Muscle layer of colon (tissue), 2 donors: ENCODE measurements at regions not wholly inside any gene's neighbourhood (a gene's known extent, or its start where the extent isn't known, plus 50 kb on each side); places are given as distances from the start of the nearest gene placed in this dataset.
"Not testable (repeated sequence)": the region's sequence is repeated elsewhere in the genome, so short reads cannot be mapped to it uniquely, and the experiment has no call there.

Experiments
- H3K27ac ChIP-seq: one replicate; pipeline ENCODE4 v1.7.0; 2013; ENCODE audit warnings: low read depth, mild to moderate bottlenecking, low read length, moderate library complexity
- H3K27me3 ChIP-seq, 2 donors: one replicate each; pipeline ENCODE4 v1.7.0; 2013; ENCODE audit warnings: low read length in 2 of 2, mild to moderate bottlenecking in 2 of 2; ENCODE audit not compliant: insufficient read depth in 2 of 2, control insufficient read depth in 1 of 2
- H3K36me3 ChIP-seq: one replicate; pipeline ENCODE4 v1.7.0; 2013; ENCODE audit warnings: mild to moderate bottlenecking, low read length; ENCODE audit not compliant: insufficient read depth
- H3K4me1 ChIP-seq: one replicate; pipeline ENCODE4 v1.7.0; 2013; ENCODE audit warnings: mild to moderate bottlenecking, low read length; ENCODE audit not compliant: insufficient read depth
- H3K4me3 ChIP-seq, 2 donors: one replicate each; pipeline ENCODE4 v1.7.0; 2013; ENCODE audit warnings: low read length in 2 of 2, low read depth in 1 of 2, mild to moderate bottlenecking in 1 of 2, moderate library complexity in 1 of 2
- H3K9ac ChIP-seq: one replicate; pipeline ENCODE4 v1.7.0; 2013; ENCODE audit warnings: low read length
- H3K9me3 ChIP-seq: one replicate; pipeline ENCODE4 v1.7.0; 2013; ENCODE audit warnings: mild to moderate bottlenecking, low read length
- donor health status: abdominal sarcoma.
- donor health status: Adenocarcinoma of cecum.

- H3K4me3 ChIP-seq, H3K27ac ChIP-seq, H3K9ac ChIP-seq, H3K9me3 ChIP-seq, H3K4me1 ChIP-seq, H3K36me3 ChIP-seq, H3K27me3 ChIP-seq: not testable (repeated sequence)
These were observed 861.8 kb upstream of the INTU start for GRCh38 chr4:126770811-126771553.

- not testable (repeated sequence) for H3K4me1 ChIP-seq, H3K4me3 ChIP-seq, H3K9ac ChIP-seq, H3K27me3 ChIP-seq, H3K36me3 ChIP-seq, H3K9me3 ChIP-seq, H3K27ac ChIP-seq
These were observed 861.1 kb upstream of the INTU start for GRCh38 chr4:126771618-126772017.

- H3K36me3 ChIP-seq: no peaks in the 10 kb centered on the region
These were observed 860.1 kb upstream of the INTU start for GRCh38 chr4:126772662-126773061.

GRCh38 chr4:126775485-126776106, 857.2 kb upstream of the INTU start:
- Histone ChIP-seq H3K9me3 (no peaks in the 10 kb centered on the region), H3K27me3 (no peaks in the 10 kb centered on the region), H3K27ac (no peak overlapping the region), H3K4me3 (no peak overlapping the region), H3K36me3 (no peaks in the 10 kb centered on the region), H3K9ac (no peak overlapping the region), H3K4me1 (no peaks in the 10 kb centered on the region)

More at GRCh38 chr4:126772662-126773061, 860.1 kb upstream of the INTU start:
- Histone ChIP-seq H3K27me3 (no peaks in the 10 kb centered on the region), H3K4me3 (no peak overlapping the region), H3K9me3 (no peaks in the 10 kb centered on the region), H3K9ac (no peak overlapping the region), H3K27ac (no peak overlapping the region), H3K4me1 (no peaks in the 10 kb centered on the region)

DNA sequence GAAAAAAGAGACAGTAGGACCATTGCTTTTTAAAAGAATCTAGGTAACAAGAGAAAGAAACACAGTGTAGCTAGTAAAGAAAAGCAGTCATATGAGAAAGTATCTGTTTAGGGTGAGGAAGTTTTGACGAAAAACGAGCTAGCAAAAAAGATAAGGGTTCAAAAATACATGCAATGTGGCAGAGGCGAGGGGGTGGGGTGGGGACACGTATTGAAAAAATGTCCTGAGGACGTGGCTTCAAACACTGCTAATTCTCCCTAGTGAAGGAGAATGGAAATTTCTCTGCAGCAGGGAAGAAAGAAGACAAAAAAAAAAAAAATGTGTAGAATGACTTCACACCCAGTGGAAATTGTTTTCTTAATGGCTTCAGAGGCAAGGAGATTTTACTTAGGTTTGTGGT, 856.4 kb upstream of the INTU start:
- Histone ChIP-seq H3K9me3 (no peaks in the 10 kb centered on the region), H3K4me3 (no peak overlapping the region), H3K36me3 (no peaks in the 10 kb centered on the region), H3K27ac (no peak overlapping the region), H3K4me1 (no peaks in the 10 kb centered on the region), H3K27me3 (no peaks in the 10 kb centered on the region), H3K9ac (no peak overlapping the region)

- Histone ChIP-seq H3K27ac (no peak overlapping the region), H3K9ac (no peak overlapping the region), H3K36me3 (no peaks in the 10 kb centered on the region), H3K4me1 (no peaks in the 10 kb centered on the region), H3K27me3 (no peaks in the 10 kb centered on the region), H3K4me3 (no peak overlapping the region), H3K9me3 (no peaks in the 10 kb centered on the region)
These were observed 855.1 kb upstream of the INTU start for GRCh38 chr4:126777649-126778048.

DNA sequence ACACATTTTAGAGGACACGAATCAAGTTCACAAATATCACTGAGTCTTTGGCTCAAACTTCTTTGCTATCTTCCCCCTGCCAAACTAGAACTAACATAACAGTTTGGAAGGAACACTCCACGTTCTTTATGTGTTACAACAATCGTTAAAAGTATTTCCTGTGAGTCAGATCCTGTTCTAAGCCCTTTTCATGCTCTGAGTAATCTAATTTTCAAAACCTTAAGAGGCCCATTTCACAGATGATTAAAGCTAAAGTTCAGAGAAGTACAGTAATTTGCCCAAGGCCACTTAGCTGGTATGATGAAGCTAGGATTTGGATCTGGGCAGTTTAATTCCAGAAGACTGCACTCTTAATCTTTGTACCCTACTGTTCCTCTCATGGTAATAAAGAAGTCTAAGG, 854.4 kb upstream of the INTU start:
- Histone ChIP-seq H3K27ac (no peak overlapping the region), H3K4me3 (no peak overlapping the region), H3K9ac (no peak overlapping the region), H3K36me3 (no peaks in the 10 kb centered on the region), H3K4me1 (no peaks in the 10 kb centered on the region), H3K27me3 (no peaks in the 10 kb centered on the region), H3K9me3 (no peaks in the 10 kb centered on the region)

DNA sequence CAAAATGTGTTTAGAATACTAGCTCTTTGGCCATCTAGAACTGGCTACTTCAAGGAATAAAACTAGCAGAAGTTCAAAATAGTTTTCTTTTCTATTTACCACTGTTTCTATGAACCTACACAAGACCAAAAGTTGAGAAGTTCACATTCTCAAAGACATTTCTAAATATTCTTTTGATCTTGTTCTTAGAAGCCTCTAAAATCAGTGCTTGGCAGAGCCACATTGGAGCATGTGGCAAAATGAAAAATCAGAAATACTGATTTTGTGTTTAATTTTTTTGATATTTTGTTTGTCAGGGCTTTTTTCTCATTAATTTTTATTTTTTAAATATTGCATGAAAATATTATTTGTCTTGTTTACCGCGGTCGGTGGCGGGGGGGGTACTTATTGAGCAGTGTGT, 853.8 kb upstream of the INTU start:
- Histone ChIP-seq H3K36me3 (no peaks in the 10 kb centered on the region), H3K27me3 (no peaks in the 10 kb centered on the region), H3K9ac (no peak overlapping the region), H3K9me3 (no peaks in the 10 kb centered on the region), H3K27ac (no peak overlapping the region), H3K4me3 (no peak overlapping the region), H3K4me1 (no peaks in the 10 kb centered on the region)

DNA sequence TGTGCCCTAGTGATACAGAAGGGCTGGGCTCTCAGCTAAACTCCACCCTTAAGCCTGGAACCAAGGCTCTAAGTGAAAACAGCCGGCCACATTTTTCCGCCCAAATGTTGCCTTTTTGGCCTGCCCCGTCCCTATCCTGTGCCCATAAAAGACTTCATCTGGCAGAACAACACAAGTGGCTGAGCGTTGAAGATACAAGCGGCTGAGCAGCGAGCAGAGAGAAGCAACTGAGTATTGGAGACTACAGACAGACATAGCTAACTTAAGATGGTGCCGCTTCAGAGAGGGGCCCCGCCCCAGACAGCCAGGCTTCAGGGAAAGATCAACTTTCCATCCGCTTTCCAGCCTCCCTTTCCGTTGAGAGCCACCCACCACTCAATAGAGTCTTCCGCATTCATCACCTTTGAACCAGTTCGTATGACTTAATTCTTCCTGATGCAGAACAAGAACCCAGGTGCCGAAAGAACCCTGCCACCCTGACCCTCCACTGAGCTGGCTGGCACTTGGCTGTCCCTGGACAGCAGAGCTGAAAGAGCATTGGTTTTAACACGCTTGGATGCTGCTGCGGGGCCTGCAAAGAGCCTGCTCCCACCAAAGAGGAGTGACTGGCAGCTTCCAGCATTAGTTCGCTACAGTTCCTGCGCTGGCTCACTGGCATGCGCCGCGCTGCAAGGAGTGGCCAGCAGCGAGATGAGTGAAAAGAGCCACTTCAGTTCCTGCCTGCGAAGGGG, 853.2 kb upstream of the INTU start:
- Histone ChIP-seq H3K4me3 (no peak overlapping the region), H3K9me3 (no peaks in the 10 kb centered on the region), H3K4me1 (no peaks in the 10 kb centered on the region), H3K9ac (no peak overlapping the region), H3K27ac (no peak overlapping the region), H3K27me3 (no peaks in the 10 kb centered on the region), H3K36me3 (no peaks in the 10 kb centered on the region)

DNA sequence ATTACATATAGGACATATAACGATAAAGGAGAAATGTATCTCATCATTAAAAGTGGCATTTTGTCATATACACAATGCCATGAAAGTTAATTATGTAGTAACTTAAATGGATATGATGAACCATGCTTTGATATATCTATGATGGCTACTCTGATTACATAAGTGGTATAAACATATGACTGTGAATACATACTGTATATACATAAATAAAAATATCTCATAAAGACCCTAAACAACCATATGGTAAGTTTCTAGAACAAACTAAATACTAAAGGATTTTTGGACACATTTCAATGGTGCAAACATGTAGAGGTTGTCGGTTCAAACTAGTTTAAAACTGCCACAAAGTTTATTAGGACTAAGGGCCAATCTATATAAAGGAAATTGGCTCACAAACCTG, 849.6 kb upstream of the INTU start:
- Histone ChIP-seq H3K36me3 (no peaks in the 10 kb centered on the region), H3K9me3 (no peaks in the 10 kb centered on the region), H3K27ac (no peak overlapping the region), H3K4me1 (no peaks in the 10 kb centered on the region), H3K27me3 (no peaks in the 10 kb centered on the region), H3K9ac (no peak overlapping the region), H3K4me3 (no peak overlapping the region)

DNA sequence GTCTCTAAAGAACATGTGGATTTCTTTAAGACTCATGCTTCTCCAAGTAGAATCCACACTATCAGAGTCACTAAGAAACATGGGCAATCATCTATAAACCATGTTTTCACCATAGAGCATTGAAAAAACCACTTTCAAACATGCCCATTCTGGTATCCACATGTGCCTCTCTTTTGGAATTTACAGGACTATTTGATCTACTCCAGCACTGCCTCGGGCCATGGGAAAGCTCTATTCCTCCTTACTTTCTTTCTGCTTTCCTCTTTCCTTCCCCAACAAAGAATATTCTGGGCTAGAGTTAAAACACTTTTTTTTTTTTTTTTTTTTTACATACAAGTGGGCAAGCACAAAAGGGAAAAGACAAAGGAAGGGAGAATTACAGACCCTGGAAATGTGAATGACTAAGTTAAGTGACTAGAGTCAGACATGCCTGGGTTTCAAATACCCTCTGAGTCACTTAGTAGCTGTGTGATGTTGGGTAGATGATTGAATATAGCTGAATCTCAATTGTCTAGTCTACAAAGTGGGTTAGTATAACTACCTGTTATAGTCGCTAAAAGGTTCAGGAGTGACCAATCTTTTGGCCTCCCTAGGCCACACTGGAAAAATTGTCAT, 847.7 kb upstream of the INTU start:
- no peak overlapping the region for H3K4me3 ChIP-seq
- H3K9ac ChIP-seq: no peak overlapping the region
- H3K9me3 ChIP-seq: no peaks in the 10 kb centered on the region
- no peaks in the 10 kb centered on the region for H3K36me3 ChIP-seq
- no peaks in the 10 kb centered on the region for H3K4me1 ChIP-seq
- H3K27ac ChIP-seq: no peak overlapping the region
- no peaks in the 10 kb centered on the region for H3K27me3 ChIP-seq
